DMS153 treated with DMSO at 0.1 percent for 48 hours (cell line): ENCODE measurements at regions not wholly inside any gene's neighbourhood (a gene's known extent, or its start where the extent isn't known, plus 50 kb on each side); places are given as distances from the start of the nearest gene placed in this dataset.

Source experiments
- DNase-seq: peaks from one replicate; lab custom pipeline; 2025; ENCODE audit not compliant: unreplicated experiment; lab: John Stamatoyannopoulos, UW

DNA sequence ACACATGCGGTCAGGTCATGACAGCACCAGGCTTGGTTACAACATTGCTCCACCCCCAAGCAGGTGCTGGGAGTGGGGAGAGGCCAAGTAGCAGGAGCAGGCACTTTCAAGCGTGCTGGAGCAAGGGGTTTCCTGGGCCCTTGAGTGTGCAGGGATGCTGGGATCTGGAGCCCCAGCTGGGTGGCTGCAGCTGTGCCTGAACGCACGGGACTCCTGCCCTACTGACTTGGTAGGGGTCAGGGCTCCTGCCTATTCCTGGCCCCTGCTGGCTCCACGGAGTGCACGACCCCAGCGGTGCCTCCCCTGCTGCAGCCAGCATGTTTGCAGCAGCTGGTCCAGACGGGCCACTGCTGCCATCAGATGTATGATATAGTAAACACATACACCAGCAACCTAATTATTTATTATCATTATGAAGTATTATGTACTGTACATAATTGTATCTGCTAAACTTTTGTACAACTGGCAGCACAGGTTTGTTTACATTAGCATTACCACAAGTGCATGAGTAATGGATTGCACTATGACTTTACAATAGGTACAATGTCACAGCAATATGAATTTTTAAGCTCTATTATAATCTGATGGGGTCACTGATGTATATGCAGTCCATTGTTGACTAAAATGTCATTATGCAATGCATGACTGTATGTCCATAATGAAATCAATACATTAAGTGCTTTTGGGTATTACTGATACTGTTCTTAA, 620.6 kb downstream of the RAPGEF2 start:
- no peak for DNase-seq

DNA sequence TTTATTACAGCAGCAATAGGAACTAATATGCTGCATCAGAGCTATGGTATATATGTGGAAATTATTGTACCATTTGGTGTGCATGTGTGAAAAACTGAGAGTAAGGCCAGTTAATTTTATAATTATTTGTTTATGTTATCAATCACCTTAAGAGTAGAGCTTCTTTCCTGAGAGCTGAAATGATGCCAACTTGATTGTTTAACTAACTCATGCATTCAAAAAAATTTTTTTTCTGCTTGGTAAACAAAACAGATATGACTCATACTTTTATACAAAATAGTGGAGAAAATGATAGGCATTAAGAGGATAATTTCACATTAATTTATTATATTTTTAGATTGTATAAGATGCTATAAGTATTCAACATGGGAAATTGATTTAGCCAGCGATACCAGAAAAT, 622.7 kb downstream of the RAPGEF2 start:
- DNase-seq: no peak

DNA sequence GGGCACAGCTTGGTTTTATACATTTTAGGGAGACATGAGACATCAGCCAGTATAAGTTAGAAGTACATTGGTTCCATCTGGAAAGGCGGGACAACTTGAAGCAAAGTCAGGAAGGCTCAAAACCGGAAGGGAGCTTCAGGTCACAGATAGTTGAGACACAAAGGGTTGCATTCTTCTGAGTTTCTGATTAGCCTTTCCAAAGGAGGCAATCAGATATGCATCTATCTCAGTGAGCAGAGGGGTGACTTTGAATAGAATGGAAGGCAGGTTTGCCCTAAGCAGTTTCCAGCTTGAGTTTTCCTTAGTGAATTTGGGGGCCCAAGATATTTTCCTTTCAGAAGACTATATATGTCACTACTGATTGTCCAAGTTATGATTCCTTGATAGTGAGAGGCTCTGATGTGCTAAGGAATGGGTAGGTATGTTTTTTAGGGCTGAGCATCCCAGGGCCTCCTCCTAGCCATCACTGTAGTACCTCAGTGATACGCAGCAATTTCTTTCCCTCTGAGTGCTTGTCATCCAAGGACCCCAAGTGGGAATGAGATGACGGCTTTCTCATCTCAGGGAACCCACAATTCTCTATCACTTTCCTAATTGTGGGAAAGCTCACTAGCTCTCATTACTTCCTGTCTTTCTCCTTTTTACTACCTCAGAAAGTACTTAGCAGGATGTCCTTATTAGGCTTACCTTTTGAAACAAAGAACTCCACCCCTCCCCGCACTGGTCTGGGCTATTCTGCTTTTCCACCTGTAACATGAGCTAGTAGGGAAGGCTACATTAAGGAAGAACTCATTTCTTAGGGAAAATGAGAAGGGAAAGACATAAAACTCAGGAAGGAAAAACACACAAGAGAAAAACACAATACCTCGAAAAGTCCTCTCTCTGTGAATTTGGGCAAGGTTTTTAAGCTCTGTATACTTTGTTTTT, 632.7 kb downstream of the RAPGEF2 start:
- no peak for DNase-seq

DNA sequence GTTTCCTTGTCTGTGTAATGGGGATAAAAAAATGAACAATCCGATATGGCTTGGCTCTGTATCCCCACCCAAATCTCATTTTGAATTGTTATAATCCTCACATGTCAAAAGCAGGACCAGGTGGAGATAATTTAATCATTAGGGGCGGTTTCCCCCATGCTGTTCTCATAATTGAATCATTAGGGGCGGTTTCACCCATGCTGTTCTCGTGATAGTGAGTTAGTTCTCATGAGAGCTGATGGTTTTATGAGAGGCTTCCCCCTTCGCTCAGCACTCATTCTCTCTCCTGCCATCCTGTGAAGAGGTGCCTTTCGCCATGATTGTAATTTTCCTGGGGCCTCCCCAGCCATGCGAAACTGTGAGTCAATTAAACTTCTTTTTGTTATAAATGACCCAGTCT, 633.5 kb downstream of the RAPGEF2 start:
- DNase-seq: no peak

DNA sequence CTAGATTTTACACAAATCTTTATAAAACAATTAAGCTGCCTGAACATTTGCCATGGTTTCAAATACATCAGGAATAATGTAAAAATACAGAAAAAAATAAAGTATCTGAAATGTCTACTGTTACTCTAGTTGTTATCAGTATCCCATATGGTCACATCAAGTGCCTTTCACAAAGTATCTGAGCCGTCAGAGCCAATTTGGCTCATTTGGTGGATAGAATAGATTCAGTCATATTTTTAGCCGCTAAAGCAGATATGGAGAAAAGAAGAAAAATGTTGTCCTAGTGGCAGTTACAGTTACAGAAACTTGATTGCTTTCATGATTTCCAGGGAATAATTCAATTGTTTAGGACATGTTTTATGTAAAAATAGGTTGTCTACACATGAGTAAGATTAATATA, 641.1 kb downstream of the RAPGEF2 start:
- DNase-seq: no peak

DNA sequence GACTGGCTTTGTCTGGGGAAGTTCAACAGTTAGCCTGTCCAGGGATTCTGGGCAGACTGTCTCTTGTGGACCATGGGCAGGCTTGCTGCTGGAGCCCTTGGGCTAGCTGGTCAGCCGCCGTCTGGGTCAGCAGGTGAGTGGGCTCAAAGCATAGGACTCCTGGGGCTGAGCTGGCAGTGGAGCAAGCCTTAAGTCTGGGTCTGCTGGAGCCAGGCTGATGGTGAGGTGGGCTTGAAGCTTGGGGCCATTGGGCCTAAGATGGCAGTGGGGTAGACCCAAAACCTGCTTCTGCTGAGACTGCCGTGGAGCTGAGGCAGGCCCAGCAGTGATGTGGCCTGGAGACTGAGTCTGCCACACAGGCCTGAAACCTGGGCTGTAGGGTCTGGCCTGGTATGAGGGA, 645.1 kb downstream of the RAPGEF2 start:
- no peak for DNase-seq

DNA sequence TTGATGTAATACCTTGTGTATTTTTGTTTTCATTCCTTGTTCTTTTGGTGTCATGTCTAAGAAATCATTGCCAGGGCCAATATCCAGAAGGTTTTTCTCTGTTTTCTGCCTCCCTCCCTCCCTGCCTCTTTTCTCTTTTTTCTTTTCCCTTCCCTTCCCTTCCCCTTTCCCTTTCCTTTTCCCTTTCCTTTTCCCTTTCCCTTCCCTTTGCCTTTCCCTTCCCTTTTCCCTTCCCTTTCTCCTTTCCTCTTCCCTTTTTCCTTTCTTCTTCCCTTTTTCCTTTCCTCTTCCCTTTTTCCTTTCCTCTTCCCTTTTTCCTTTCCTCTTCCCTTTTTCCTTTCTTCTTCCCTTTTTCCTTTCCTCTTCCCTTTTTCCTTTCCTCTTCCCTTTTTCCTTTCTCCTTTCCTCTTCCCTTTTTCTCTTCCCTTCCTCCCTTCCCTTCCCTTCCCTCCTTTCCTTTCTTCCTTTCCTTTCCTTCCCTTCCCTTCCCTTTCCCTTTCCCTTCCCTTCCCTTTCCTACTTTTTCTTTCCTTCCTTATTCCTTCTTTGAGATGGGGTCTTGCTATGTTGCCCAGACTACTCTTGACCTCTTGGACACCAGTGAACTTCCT, 646.1 kb downstream of the RAPGEF2 start:
- DNase-seq: no peak

DNA sequence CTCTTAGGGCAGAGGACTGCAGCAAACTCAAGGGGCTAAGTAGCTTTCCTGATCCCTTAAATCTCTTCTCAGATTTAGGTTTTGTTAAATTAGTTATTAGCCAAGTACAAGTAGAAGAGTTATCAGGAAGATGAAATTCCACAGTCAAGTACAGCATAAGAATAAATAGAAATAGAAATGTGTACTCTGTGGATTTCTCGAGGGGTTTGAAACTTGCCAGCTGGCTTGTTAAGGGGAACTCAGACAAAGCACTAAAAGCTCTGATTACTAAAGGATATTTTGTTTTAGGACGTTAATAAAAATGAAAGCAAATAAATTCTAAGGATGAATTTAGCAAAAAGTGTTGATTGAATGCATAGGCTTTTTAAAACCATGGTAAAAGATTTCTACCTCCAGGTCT, 654.6 kb downstream of the RAPGEF2 start:
- DNase-seq: no peak

DNA sequence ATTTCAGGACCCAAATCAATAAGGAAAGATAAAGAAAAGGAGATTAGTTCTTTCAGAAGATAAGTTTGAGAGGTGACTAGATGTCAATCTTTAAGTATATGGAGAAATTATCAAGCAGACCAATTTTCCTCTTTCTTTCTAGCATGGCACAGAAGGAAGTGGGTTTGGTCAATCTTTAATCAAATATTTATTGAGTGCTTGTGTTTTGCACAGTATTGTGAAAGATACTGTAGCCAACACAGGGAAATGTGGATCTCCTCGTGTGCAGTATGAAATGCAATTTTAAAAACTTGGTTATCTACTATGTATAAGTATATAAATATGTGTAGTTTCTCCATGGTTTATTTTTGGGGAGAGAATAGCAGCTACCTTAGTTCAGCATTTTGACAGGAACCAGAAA, 655.2 kb downstream of the RAPGEF2 start:
- no peak for DNase-seq

DNA sequence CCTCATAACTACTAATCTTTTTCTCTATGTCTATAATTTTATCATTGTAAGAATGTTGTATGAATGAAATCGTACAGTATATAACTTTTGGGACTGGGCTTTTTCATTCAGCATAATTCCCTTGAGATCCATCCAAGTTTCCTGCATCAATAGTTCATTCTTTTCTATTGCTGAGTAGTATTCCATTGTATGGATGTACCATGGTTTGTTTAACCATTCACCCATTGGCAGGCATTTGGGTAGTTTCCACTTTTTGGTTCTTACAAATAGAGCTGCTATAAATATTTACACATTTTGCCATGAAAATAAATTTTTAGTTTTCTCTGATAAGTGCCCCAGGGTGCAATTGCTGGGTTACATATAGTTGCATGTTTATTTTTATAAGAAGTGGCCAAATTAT, 659.8 kb downstream of the RAPGEF2 start:
- no peak for DNase-seq

DNA sequence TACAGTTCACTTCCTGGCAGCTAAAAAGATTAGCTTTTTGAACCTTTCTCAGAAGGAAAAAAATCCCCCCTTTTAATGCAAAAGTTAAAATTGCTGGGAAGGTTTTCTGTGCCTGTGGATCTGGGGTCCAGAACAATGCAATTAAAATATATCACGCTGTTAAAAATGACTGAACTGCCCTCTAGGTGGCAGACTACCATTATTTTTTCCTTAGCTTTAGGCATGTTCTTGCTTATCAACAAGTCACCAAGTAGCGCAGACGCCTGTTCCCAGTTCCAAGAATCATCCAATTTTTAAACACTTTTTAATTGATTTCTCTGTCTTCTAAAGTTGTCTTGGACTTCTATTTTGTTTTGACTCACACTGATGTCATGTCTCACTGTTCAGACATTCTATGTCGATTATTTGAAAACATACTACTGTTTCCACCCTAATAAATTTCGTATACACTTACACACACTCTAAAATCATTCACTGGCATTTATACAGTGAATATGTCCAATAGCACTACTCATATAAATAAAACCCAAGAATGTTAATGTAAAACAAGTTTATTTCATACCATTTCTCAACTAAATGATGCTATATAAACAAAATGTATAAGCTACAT, 661.6 kb downstream of the RAPGEF2 start:
- DNase-seq: peak; percentile 34

DNA sequence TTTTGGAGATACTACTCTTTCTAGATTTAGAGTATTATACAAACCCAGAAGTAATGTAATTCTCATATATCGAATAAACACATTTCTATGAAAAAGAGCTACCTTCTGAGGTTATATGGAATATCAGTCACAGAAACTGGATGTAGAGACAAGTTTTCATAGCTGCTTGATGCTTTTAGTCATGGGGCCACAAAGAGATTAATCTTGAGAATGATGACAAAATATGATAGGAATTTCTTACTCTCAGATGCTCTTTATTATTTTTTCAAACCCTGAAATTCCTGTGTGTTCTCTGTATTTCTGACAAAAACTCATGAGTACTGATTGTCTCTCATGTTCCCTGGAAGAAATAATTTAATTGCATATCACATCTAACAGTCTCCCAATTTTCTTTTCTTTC, 662.5 kb downstream of the RAPGEF2 start:
- DNase-seq: no peak

DNA sequence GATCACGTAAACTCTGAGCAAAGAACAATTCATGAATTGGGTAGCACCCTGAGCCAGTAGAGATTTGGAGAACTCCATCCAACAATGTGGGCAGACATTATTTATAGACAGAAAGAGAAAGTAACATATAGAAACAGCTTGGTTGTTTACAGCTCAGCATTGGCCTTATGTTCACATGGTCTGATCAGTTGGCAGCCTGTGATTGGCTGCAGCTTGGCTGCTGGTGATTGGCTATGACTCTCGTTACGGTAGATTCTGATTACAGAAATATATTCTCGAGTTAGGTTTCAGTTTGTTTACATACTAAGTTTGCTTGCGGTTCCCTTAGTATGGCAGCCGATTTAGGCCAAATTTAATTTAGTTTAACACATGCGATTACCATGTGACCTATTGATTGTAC, 663.4 kb downstream of the RAPGEF2 start:
- no peak for DNase-seq

DNA sequence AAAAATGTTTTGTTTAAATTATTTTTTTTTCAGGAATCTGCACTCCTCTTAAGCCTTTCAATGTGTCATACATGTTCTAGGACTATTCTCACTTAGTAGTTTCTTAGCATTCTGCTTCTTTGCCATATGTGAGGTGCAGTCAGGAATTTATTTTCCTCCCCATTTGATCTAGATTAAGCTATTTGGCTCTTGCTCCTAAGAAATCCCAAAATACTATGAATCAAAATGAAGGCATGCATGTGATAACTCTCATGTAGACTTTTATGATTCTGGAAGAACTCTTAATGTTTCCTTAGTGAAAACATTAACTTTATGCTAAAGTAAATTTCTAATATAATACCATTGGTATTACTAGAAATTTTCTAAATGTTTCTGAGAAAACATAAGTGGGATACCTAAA, 664.5 kb downstream of the RAPGEF2 start:
- no peak for DNase-seq

DNA sequence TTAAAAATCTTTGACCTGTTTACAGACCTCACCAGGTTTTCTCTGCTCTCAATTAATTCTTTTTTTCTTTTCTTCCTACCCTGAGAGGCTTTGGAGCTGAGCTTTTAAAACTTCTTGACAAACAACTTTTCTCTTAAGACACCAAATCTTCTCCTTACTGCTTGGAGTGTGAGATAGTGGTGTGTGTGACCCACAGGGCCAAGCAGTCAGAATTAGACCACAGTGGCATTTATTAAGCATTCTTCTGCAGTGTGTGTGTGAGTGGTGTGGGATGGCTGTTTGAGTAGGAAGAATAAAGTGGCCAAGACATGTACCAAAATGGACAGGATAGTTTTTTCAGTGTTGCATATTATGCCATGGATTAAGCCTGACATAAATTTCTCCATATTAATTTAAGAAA, 665.1 kb downstream of the RAPGEF2 start:
- no peak for DNase-seq

DNA sequence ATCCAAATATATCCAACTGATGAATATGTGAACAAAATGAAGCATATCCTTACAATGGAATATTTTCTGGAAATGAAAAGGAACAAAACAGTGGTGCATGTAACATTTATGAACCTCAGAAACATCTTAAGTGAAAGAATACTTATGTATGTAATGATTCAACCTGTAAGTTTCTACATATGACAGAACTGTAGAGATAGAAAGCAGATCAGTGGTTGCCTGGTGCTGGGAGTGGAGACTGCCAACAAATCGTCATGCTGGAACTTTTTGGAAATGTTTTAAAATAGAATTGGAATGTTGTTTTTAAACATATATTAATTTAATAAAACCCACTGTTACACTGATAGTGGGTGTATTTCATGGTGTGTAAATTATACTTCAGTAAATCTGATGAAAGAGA, 667.5 kb downstream of the RAPGEF2 start:
- no peak for DNase-seq

DNA sequence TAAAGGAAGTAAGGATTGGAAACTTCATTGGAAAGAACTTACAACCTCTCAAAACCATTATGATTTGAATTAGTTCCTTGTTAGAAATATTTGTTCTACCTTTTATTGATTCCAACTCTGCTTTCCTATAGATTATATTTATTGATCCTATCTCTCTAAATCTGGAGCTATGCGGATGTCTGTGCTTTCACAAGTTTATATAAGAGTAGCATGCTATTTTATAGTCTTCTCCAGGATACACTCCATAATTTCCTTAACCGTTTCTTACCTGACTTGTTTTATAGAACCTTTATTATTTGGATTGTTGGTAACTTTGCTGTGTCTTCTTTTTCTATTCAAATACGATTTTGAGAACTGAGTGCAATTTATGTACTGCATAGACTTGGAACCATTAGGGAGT, 668.1 kb downstream of the RAPGEF2 start:
- DNase-seq: no peak

DNA sequence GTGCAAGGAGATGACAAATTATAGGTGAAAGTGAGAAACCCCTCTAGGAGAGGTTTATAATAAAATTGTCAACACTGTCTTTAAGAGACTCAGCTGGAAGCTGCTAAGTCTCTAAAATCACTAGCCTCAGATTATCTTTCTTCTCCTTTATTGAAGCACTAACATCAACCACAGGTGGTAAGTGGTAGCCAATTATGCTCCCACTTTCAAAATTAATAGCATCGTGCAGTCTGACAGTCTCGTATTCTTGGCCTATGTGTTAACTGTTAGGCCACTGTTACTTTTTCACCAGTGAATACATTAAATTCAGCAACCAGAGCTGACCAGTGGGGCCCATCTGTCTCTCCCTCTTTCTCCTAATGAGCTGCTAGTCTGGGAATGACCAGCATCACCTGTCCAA, 674.1 kb downstream of the RAPGEF2 start:
- DNase-seq: no peak

DNA sequence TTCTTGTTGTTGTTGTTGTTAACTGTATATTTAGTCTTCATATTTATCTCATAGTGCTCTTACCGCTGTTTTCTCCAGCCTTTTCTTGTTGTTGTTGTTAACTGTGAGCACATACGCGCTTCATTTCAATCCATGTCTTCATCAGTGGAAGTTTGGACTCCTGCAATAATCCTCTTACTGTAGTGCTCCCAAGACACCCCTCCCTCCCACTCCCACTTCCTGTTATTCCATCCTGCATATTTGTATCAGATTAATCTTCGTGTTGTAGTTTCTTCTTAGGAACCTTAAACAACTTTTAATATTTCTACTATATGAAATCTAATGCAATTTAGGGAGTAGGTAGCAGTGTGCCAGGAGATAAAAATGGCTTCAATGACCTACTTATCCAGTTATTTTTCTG, 674.8 kb downstream of the RAPGEF2 start:
- no peak for DNase-seq

DNA sequence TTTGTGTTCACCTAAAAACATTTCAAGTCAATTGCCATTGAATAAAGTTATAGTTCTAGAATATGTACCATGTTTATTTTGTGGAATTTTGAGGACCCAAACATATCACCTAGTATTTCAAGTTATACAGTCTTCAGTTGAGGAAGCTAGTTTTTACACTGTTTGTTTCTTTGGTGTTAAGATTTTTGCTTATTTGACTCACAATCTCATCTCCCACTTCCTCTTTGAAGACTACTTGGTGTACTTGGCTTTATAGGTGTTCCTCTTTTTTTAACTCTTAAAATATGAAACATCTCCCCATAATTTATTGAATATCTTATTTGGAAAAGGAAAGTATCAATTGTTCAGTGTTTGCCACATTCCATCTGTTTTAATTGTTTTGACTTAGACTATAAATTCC, 675.4 kb downstream of the RAPGEF2 start:
- no peak for DNase-seq

DNA sequence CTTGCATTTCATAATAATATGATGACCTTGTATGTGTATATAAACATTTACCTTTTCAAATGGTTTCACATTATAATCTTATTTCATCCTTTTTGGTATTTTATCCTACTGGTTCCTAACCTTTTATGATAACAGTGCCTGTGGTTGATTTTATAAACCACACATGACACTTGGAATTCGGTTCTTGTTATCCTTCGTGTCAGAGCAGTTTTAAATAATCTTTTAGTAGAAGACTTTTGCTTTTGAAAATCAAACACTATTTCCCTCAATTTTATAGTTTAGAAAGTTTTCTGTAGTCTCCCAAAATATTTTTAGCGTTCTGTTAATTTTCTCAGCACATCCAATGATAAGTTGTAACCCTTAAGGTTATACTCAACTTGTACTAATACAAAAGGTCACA, 676.8 kb downstream of the RAPGEF2 start:
- no peak for DNase-seq
